Psoas muscle (tissue), 7 donors: ENCODE measurements at regions not wholly inside any gene's neighbourhood (a gene's known extent, or its start where the extent isn't known, plus 50 kb on each side); places are given as distances from the start of the nearest gene placed in this dataset.

Source experiments
- ATAC-seq, 4 donors: fragments of 200-7000 bp; cut with Tn5 transposase; one replicate each; pipeline ENCODE4 v1.9.1; 2020; ENCODE audit warnings: moderate library complexity in 3 of 4, mild to moderate bottlenecking in 2 of 4
- DNase-seq, 2 donors: peaks; one replicate each; pipeline ENCODE4 v3.0.0-alpha.2; 2020
- H3K27ac ChIP-seq: fragments of 200-600 bp; one replicate; pipeline ENCODE4 v1.8.0; 2022
- H3K27me3 ChIP-seq, 3 donors: fragments of 200-600 bp in 1 of 3; one replicate each; pipeline versions ENCODE4 v1.6.1 to v1.8.0; 2013 to 2022; ENCODE audit warnings: low read length in 2 of 3, mild to moderate bottlenecking in 2 of 3, moderate library complexity in 1 of 3; ENCODE audit not compliant: insufficient read depth in 3 of 3
- H3K36me3 ChIP-seq, 2 donors: fragments of 200-600 bp in 1 of 2; one replicate each; pipeline versions ENCODE4 v1.6.1 to v1.8.0; 2013 to 2022; ENCODE audit warnings: low read depth in 1 of 2, mild to moderate bottlenecking in 1 of 2, moderate library complexity in 1 of 2; ENCODE audit not compliant: insufficient read depth in 1 of 2
- H3K4me1 ChIP-seq: fragments of 200-600 bp; one replicate; pipeline ENCODE4 v1.8.0; 2022
- H3K4me3 ChIP-seq: fragments of 200-600 bp; one replicate; pipeline ENCODE4 v1.8.0; 2022; ENCODE audit warnings: mild to moderate bottlenecking
- H3K9me3 ChIP-seq: fragments of 200-600 bp; one replicate; pipeline ENCODE4 v1.8.0; 2022
- WGBS, 3 donors: extraction: QIAGEN DNeasy Blood & Tissue Kit; methylation state at CpG; one replicate each; pipeline versions ENCODE4 v1.1.6 to v1.1.7; 2013; 5-methylcytosine and 5-hydroxymethylcytosine counted together
- intact Hi-C, 2 donors: fragments of 100-400 bp; cut with DNase I; formaldehyde crosslinking; loops; one replicate each; pipeline versions ENCODE4 v1.11.0 to v1.14.2; 2022
- TF ChIP-seq, protein P1 (sequence below): fragments of 200-600 bp; IDR thresholded peaks from one replicate; pipeline ENCODE4 v1.8.0; 2022; ENCODE audit warnings: antibody characterized with exemption
- donor health status: healthy with polysubstance abuse.
- donor health status: DM: no; HTN: no; CAD: no; lungs with moderate emphysema.
- donor health status: Bipolar disorder and iron deficiency.
- donor health status: healthy.
- donor health status: DM: yes; HTN: yes; CAD: no.
- donor health status: DM: no; HTN: no; CAD: no.
- donor health status: DM: yes; HTN: yes; CAD: no.

GRCh38 chr3:168197162-168197561 is 101.4 kb upstream of the GOLIM4 start:
- peaks cover 0 to 2% (median 0%) of the 10 kb centered on the region in 3 donors for H3K27me3 ChIP-seq
- H3K36me3 ChIP-seq, result no peaks in the 10 kb centered on the region
- DNase-seq (no peak), ATAC-seq (no peak)
- WGBS, 3 donors, result 84 to 94% (median 85%) methylated on average over 3 of the region's 3 CpGs
- intact Hi-C loops, result loop anchor here in 1 of 2 donors (10.0 kb wide), 1 partner anchor 1682 kb away; no protein-coding TSS in a partner anchor
- H3K27ac ChIP-seq, result no peak overlapping the region
- no peak overlapping the region for H3K4me3 ChIP-seq
- H3K9me3 ChIP-seq, result no peaks in the 10 kb centered on the region
- no peaks in the 10 kb centered on the region for H3K4me1 ChIP-seq
- TF ChIP-seq, protein P1, sequence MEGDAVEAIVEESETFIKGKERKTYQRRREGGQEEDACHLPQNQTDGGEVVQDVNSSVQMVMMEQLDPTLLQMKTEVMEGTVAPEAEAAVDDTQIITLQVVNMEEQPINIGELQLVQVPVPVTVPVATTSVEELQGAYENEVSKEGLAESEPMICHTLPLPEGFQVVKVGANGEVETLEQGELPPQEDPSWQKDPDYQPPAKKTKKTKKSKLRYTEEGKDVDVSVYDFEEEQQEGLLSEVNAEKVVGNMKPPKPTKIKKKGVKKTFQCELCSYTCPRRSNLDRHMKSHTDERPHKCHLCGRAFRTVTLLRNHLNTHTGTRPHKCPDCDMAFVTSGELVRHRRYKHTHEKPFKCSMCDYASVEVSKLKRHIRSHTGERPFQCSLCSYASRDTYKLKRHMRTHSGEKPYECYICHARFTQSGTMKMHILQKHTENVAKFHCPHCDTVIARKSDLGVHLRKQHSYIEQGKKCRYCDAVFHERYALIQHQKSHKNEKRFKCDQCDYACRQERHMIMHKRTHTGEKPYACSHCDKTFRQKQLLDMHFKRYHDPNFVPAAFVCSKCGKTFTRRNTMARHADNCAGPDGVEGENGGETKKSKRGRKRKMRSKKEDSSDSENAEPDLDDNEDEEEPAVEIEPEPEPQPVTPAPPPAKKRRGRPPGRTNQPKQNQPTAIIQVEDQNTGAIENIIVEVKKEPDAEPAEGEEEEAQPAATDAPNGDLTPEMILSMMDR, result no peak

- intact Hi-C loops, result loop anchor here in 1 of 2 donors (10.0 kb wide), 1 partner anchor 1677 kb away; no protein-coding TSS in a partner anchor
- ATAC-seq (no peak), DNase-seq (no peak)
- Histone ChIP-seq H3K4me3 (no peak overlapping the region), H3K36me3 (no peaks in the 10 kb centered on the region), H3K4me1 (no peaks in the 10 kb centered on the region), H3K27ac (no peak overlapping the region), H3K27me3 (no peaks in the 10 kb centered on the region), H3K9me3 (no peaks in the 10 kb centered on the region)
- TF ChIP-seq, protein P1, result no peak
These were observed 96.1 kb upstream of the GOLIM4 start for GRCh38 chr3:168191856-168192255.

DNA sequence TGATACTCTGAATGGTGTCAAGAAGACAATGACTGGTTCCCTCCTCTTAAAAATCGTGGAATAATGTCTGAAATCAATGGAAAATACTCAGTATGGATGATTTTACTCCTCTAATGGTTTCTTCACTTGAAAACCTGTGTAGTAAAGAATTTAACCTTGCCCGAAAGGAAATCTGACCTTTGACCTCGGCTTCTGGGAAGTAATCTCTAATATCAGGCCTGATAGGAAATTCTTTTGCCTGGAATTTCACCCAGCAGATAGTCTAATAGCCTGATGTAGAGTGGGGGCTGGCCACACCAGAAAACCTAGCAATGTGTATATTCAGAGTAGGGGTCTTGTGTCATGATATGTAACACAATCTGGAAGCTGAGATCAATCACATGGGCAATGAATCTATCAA is 91.5 kb upstream of the GOLIM4 start:
- H3K4me1 ChIP-seq, result no peaks in the 10 kb centered on the region
- no peaks in the 10 kb centered on the region for H3K27me3 ChIP-seq
- H3K27ac ChIP-seq, result no peak overlapping the region
- intact Hi-C loops, result no loop called here
- TF ChIP-seq, protein P1, result no peak
- no peaks in the 10 kb centered on the region for H3K36me3 ChIP-seq
- no peaks in the 10 kb centered on the region for H3K9me3 ChIP-seq
- no peak for DNase-seq
- no peak overlapping the region for H3K4me3 ChIP-seq
- 68 to 76% (median 75%) methylated on average over 3 of the region's 3 CpGs for WGBS, 3 donors
- ATAC-seq, result no peak

DNA sequence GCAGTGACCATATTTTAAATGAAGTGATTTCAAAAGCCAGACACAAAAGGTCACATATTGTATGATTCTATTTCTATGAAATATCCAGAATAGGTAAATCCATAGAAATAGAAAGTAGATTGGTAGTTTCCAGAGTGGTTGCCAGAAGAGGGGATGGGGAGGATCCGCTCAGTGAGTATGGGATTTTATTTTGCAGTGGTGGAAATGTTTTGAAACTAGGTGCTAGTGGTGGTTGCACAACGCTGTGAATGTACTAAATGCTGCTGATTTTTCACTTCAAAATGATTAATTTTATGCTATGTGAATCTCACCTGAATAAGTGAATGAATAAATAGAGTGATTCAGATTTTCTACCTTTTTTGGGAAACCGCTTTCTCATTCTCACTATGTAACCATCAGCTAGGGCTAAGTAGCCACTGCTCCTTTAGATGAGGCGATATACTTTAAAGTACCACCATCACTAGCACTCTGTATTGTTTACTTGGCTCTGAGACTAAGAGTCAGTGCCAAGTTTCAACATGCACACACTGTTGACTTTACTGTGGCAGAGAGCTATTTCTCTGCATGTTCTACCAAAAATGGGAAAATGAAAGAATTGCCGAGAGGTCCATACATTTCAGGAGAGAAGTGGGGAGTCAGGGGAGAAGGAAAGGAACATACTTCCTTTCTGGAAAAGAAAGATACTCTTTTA is 90.7 kb upstream of the GOLIM4 start:
- H3K27ac ChIP-seq, result no peak overlapping the region
- intact Hi-C loops, result no loop called here

More for the DNA sequence above, 90.7 kb upstream of the GOLIM4 start:
- Histone ChIP-seq H3K4me3 (no peak overlapping the region), H3K36me3 (no peaks in the 10 kb centered on the region), H3K9me3 (no peaks in the 10 kb centered on the region), H3K27me3 (no peaks in the 10 kb centered on the region), H3K4me1 (no peaks in the 10 kb centered on the region)
- WGBS, 3 donors, result 92 to 97% (median 96%) methylated on average over 5 of the region's 5 CpGs
- no peak for ATAC-seq
- no peak for DNase-seq
- TF ChIP-seq, protein P1, result no peak
